ENCODE measurements at regions not wholly inside any gene's neighbourhood (a gene's known extent, or its start where the extent isn't known, plus 50 kb on each side); places are given as distances from the start of the nearest gene placed in this dataset.

- TF ChIP-seq, protein P1, sequence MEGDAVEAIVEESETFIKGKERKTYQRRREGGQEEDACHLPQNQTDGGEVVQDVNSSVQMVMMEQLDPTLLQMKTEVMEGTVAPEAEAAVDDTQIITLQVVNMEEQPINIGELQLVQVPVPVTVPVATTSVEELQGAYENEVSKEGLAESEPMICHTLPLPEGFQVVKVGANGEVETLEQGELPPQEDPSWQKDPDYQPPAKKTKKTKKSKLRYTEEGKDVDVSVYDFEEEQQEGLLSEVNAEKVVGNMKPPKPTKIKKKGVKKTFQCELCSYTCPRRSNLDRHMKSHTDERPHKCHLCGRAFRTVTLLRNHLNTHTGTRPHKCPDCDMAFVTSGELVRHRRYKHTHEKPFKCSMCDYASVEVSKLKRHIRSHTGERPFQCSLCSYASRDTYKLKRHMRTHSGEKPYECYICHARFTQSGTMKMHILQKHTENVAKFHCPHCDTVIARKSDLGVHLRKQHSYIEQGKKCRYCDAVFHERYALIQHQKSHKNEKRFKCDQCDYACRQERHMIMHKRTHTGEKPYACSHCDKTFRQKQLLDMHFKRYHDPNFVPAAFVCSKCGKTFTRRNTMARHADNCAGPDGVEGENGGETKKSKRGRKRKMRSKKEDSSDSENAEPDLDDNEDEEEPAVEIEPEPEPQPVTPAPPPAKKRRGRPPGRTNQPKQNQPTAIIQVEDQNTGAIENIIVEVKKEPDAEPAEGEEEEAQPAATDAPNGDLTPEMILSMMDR (conservative IDR thresholded peaks at IDR 0.05; ENCODE audit: control insufficient read depth, insufficient read depth, low read depth, low read length) = no peak
- no peak for DNase-seq (ENCODE audit: low read depth)
These were observed 1210.8 kb downstream of the CDH12 start for GRCh38 chr5:21642312-21642711.

DNA sequence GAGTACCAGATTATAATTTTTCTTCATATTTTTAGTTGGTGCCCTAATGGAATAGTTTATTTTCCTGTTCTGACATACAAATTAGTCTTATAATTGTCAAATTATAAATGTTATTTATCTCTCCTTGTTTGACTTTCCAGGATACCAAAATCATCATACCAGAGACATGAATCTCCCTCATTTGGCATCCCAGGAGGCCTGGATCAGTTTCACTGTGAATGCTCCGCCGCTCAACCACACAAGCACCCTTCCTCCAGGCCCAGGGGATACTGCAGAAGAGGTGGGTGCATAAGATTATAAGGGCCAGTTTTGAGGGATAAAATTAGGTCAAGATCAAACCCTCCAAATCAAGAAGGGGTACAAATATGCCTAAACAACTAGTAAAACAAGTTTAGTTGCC lies 1229.3 kb downstream of the CDH12 start:
- no peak for DNase-seq (ENCODE audit: low read depth)
- TF ChIP-seq, protein P1 (conservative IDR thresholded peaks at IDR 0.05; ENCODE audit: control insufficient read depth, insufficient read depth, low read depth, low read length) = no peak
- no peak overlapping the region for H3K4me3 ChIP-seq (ENCODE audit: control insufficient read depth, low read depth, low read length)

More at GRCh38 chr5:21642312-21642711, 1210.8 kb downstream of the CDH12 start:
- H3K4me3 ChIP-seq (ENCODE audit: control insufficient read depth, low read depth, low read length) = no peak overlapping the region

GRCh38 chr5:21615195-21615765 lies 1237.9 kb downstream of the CDH12 start:
- DNase-seq (ENCODE audit: low read depth) = no peak
- TF ChIP-seq, protein P1 (conservative IDR thresholded peaks at IDR 0.05; ENCODE audit: control insufficient read depth, insufficient read depth, low read depth, low read length) = no peak
- H3K4me3 ChIP-seq (ENCODE audit: control insufficient read depth, low read depth, low read length) = no peak overlapping the region

DNA sequence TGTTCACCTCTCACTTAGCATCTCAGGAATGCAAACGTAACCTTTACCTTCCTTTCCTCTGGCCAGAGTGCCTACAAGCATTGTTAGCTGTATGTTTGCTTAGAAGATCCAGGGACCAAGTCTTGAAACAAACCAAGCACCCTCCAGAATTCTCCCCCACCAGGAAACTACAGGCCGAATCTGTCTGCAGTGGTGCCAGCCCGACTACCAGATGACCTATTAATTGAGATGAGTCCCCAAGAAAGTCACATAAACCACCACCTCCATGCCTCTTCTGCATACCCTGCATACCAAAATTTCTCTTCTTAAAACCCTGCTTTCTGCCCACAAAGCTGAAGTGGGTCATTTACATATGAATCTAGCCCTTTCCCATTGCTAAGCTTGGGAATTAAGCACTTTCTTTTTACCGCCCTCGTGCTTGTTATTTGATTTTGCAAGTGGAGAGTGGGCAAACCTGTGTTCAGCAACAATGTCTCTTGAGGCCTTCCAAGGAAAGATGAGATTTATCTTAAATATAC lies 1239.1 kb downstream of the CDH12 start:
- no peak for DNase-seq (ENCODE audit: low read depth)
- TF ChIP-seq, protein P1 (conservative IDR thresholded peaks at IDR 0.05; ENCODE audit: control insufficient read depth, insufficient read depth, low read depth, low read length) = no peak
- H3K4me3 ChIP-seq (ENCODE audit: control insufficient read depth, low read depth, low read length) = no peak overlapping the region

- no peak for DNase-seq (ENCODE audit: low read depth)
- TF ChIP-seq, protein P1 (conservative IDR thresholded peaks at IDR 0.05; ENCODE audit: control insufficient read depth, insufficient read depth, low read depth, low read length) = no peak
- no peak overlapping the region for H3K4me3 ChIP-seq (ENCODE audit: control insufficient read depth, low read depth, low read length)
These were observed 1249.3 kb downstream of the CDH12 start for GRCh38 chr5:21603796-21604195.

- no peak overlapping the region for H3K4me3 ChIP-seq (ENCODE audit: control insufficient read depth, low read depth, low read length)
- no peak for DNase-seq (ENCODE audit: low read depth)
- TF ChIP-seq, protein P1 (conservative IDR thresholded peaks at IDR 0.05; ENCODE audit: control insufficient read depth, insufficient read depth, low read depth, low read length) = no peak
These were observed 1258.6 kb downstream of the CDH12 start for GRCh38 chr5:21594566-21594965.
